Liver (tissue), 8 donors: ENCODE measurements at regions not wholly inside any gene's neighbourhood (a gene's known extent, or its start where the extent isn't known, plus 50 kb on each side); places are given as distances from the start of the nearest gene placed in this dataset.

Experiments
- DNase-seq: peaks from one replicate; pipeline ENCODE4 v3.0.0-alpha.2; 2017; ENCODE audit warnings: low spot score
- H3K27ac ChIP-seq, 2 donors: one replicate each; pipeline ENCODE4 v1.7.0; 2013; ENCODE audit warnings: inconsistent platforms in 2 of 2, low read length in 2 of 2, control low read depth in 1 of 2, low read depth in 1 of 2, mild to moderate bottlenecking in 1 of 2
- H3K27me3 ChIP-seq, 4 donors: one replicate each; pipeline versions ENCODE4 v1.6.1 to v1.7.0; 2013; ENCODE audit warnings: low read length in 3 of 4, inconsistent platforms in 1 of 4, mild to moderate bottlenecking in 1 of 4, moderate library complexity in 1 of 4; ENCODE audit not compliant: control insufficient read depth in 4 of 4, insufficient read depth in 4 of 4
- H3K36me3 ChIP-seq, 4 donors: one replicate each; pipeline versions ENCODE4 v1.6.1 to v1.7.0; 2013; ENCODE audit warnings: low read length in 3 of 4, mild to moderate bottlenecking in 3 of 4, low read depth in 1 of 4, moderate library complexity in 1 of 4; ENCODE audit not compliant: control insufficient read depth in 4 of 4, insufficient read depth in 3 of 4
- H3K4me1 ChIP-seq, 4 donors: one replicate each; pipeline versions ENCODE4 v1.6.1 to v1.7.0; 2013; ENCODE audit warnings: low read length in 3 of 4, mild to moderate bottlenecking in 3 of 4, moderate library complexity in 1 of 4; ENCODE audit not compliant: control insufficient read depth in 4 of 4, insufficient read depth in 4 of 4
- H3K4me3 ChIP-seq, 3 donors: one replicate each; pipeline versions ENCODE4 v1.6.1 to v1.7.0; 2013; ENCODE audit warnings: low read length in 3 of 3, control low read depth in 1 of 3, low read depth in 1 of 3, mild to moderate bottlenecking in 1 of 3
- H3K9ac ChIP-seq, 2 donors: one replicate each; pipeline ENCODE4 v1.7.0; 2013; ENCODE audit warnings: low read length in 2 of 2, mild to moderate bottlenecking in 2 of 2, moderate library complexity in 2 of 2, control low read depth in 1 of 2, low read depth in 1 of 2
- H3K9me3 ChIP-seq, 4 donors: one replicate each; pipeline versions ENCODE4 v1.6.1 to v1.7.0; 2013; ENCODE audit warnings: low read length in 3 of 4; ENCODE audit not compliant: control insufficient read depth in 4 of 4
- ATF3 ChIP-seq: IDR thresholded peaks from 2 replicates; pipeline ENCODE4 v1.6.1; 2016; ENCODE audit warnings: antibody characterized with exemption
- FOXA1 ChIP-seq: IDR thresholded peaks from 2 replicates; pipeline ENCODE4 v1.6.1; 2016; ENCODE audit warnings: antibody characterized with exemption
- FOXA2 ChIP-seq: IDR thresholded peaks from 2 replicates; pipeline ENCODE4 v1.6.1; 2016; ENCODE audit warnings: antibody characterized with exemption
- GABPA ChIP-seq, 2 donors: IDR thresholded peaks in 1 of 2; conservative IDR thresholded peaks in 1 of 2; 2 replicates each; pipeline ENCODE4 v1.6.1; 2016; ENCODE audit warnings: antibody characterized with exemption in 2 of 2, mild to moderate bottlenecking in 1 of 2, moderate library complexity in 1 of 2
- HNF4A ChIP-seq, 2 donors: conservative IDR thresholded peaks; 2 replicates each; pipeline ENCODE4 v1.6.1; 2016; ENCODE audit warnings: antibody characterized with exemption in 2 of 2, mild to moderate bottlenecking in 2 of 2
- HNF4G ChIP-seq: IDR thresholded peaks from 2 replicates; pipeline ENCODE4 v1.6.1; 2016; ENCODE audit warnings: antibody characterized with exemption
- JUND ChIP-seq, 2 donors: IDR thresholded peaks; 2 replicates each; pipeline ENCODE4 v1.6.1; 2016; ENCODE audit warnings: antibody characterized with exemption in 2 of 2
- MAX ChIP-seq: IDR thresholded peaks from 2 replicates; pipeline ENCODE4 v1.6.1; 2016; ENCODE audit warnings: antibody characterized with exemption
- NR2F2 ChIP-seq: IDR thresholded peaks from 2 replicates; pipeline ENCODE4 v1.6.1; 2016; ENCODE audit warnings: antibody characterized with exemption
- RAD21 ChIP-seq, 2 donors: IDR thresholded peaks; 2 replicates each; pipeline ENCODE4 v1.6.1; 2016; ENCODE audit warnings: antibody characterized with exemption in 2 of 2, mild to moderate bottlenecking in 2 of 2
- REST ChIP-seq: IDR thresholded peaks from 2 replicates; pipeline ENCODE4 v1.6.1; 2016; ENCODE audit warnings: antibody characterized with exemption, mild to moderate bottlenecking
- RXRA ChIP-seq, 2 donors: IDR thresholded peaks; 2 replicates each; pipeline ENCODE4 v1.6.1; 2017 to 2018; ENCODE audit warnings: antibody characterized with exemption in 2 of 2, mild to moderate bottlenecking in 1 of 2
- SP1 ChIP-seq: IDR thresholded peaks from 2 replicates; pipeline ENCODE4 v1.6.1; 2018; ENCODE audit warnings: antibody characterized with exemption, mild to moderate bottlenecking
- YY1 ChIP-seq: IDR thresholded peaks from 2 replicates; pipeline ENCODE4 v1.6.1; 2016; ENCODE audit warnings: antibody characterized with exemption, mild to moderate bottlenecking
- ZBTB33 ChIP-seq: IDR thresholded peaks from 2 replicates; pipeline ENCODE4 v1.6.1; 2016; ENCODE audit warnings: antibody characterized with exemption
- WGBS: extraction: QIAGEN DNeasy Blood & Tissue Kit; methylation state at CpG from one replicate; pipeline ENCODE4 v1.1.7; 2013; 5-methylcytosine and 5-hydroxymethylcytosine counted together
- TF ChIP-seq, protein P1 (sequence below): fragments of 150-350 bp; IDR thresholded peaks from 2 replicates; pipeline ENCODE4 v1.5.1; 2017; ENCODE audit warnings: improper control_type of control experiment, low read depth, low read length; ENCODE audit not compliant: missing input control
- donor health status: healthy.
- donor health status: healthy.
- donor health status: healthy.
- donor health status: healthy.
- donor health status: healthy.

GRCh38 chr9:23543419-23543818, 282.6 kb downstream of the ELAVL2 start (continued):
- TF ChIP-seq FOXA2 (no peak), ATF3 (no peak), YY1 (no peak), NR2F2 (no peak), RXRA (IDR thresholded peaks at IDR 0.05) (no peak), HNF4G (no peak), SP1 (no peak), RAD21 (IDR thresholded peaks at IDR 0.05) (no peak), JUND (IDR thresholded peaks at IDR 0.05) (no peak)
- TF ChIP-seq, protein P1, sequence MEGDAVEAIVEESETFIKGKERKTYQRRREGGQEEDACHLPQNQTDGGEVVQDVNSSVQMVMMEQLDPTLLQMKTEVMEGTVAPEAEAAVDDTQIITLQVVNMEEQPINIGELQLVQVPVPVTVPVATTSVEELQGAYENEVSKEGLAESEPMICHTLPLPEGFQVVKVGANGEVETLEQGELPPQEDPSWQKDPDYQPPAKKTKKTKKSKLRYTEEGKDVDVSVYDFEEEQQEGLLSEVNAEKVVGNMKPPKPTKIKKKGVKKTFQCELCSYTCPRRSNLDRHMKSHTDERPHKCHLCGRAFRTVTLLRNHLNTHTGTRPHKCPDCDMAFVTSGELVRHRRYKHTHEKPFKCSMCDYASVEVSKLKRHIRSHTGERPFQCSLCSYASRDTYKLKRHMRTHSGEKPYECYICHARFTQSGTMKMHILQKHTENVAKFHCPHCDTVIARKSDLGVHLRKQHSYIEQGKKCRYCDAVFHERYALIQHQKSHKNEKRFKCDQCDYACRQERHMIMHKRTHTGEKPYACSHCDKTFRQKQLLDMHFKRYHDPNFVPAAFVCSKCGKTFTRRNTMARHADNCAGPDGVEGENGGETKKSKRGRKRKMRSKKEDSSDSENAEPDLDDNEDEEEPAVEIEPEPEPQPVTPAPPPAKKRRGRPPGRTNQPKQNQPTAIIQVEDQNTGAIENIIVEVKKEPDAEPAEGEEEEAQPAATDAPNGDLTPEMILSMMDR, result no peak

DNA sequence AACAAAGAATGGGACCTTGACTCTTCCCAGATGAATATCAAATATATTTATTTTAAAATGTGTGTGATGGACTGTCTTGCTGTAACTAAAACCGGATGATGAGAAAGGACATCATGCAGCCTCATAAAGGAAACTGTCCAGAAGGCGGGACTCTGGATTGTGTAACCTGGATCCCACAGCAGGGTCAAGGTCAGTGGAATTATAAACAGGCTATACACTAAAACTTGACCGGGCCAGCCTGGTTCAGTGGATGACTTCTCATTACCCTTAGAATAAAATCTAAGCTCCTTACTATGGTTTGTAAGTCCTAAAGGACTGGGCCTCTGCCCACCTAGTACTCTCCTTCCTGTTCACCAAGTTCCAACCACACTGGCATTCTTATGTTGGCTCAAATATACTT, 280.3 kb downstream of the ELAVL2 start:
- Histone ChIP-seq H3K9ac (no peak overlapping the region), H3K27ac (no peak overlapping the region), H3K36me3 (no peaks in the 10 kb centered on the region), H3K27me3 (no peaks in the 10 kb centered on the region), H3K4me1 (no peaks in the 10 kb centered on the region), H3K9me3 (no peaks in the 10 kb centered on the region), H3K4me3 (no peak overlapping the region)
- DNase-seq, result no peak
- WGBS, result 64% methylated on average over 3 of the region's 3 CpGs
- TF ChIP-seq HNF4A (conservative IDR thresholded peaks at IDR 0.05) (peak in 1 of 2 donors; percentile 26), RXRA (IDR thresholded peaks at IDR 0.05) (peak in 1 of 2 donors; percentile 5), GABPA (IDR thresholded peaks at IDR 0.05 in 1 of 2, conservative IDR thresholded peaks at IDR 0.05 in 1 of 2) (no peak)

DNA sequence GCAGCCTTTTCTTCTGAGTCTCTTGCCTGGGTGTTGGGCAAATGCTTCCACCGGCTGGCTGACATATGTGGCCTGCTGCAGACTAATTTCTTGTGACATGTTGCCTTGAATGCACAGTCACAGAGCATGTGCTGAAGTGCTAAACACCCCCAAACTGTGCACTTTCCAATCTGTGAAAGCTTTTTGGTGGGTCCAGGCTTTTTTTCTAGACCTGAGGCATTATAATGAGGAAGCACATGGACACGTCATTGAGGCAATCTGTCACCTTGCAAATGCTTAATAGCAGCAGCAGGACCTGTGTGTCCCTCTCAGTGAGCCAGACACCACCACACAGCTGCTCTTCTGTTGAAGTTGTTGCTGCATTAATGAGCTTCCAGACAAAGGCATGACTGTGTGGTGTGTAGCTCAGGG, 274.7 kb downstream of the ELAVL2 start:
- Histone ChIP-seq H3K27me3 (no peaks in the 10 kb centered on the region), H3K4me3 (no peak overlapping the region), H3K36me3 (no peaks in the 10 kb centered on the region), H3K9me3 (no peaks in the 10 kb centered on the region), H3K9ac (no peak overlapping the region), H3K4me1 (no peaks in the 10 kb centered on the region), H3K27ac (no peak overlapping the region)
- TF ChIP-seq GABPA (IDR thresholded peaks at IDR 0.05 in 1 of 2, conservative IDR thresholded peaks at IDR 0.05 in 1 of 2), result no peak
- TF ChIP-seq RXRA (IDR thresholded peaks at IDR 0.05), result no peak
- no peak for TF ChIP-seq ZBTB33
- no peak for TF ChIP-seq NR2F2
- no peak for TF ChIP-seq MAX
- no peak for TF ChIP-seq FOXA1
- no peak for TF ChIP-seq REST
- TF ChIP-seq, protein P1, result no peak
- no peak for TF ChIP-seq HNF4G
- TF ChIP-seq SP1, result no peak
- TF ChIP-seq YY1, result no peak
- TF ChIP-seq RAD21 (IDR thresholded peaks at IDR 0.05), result no peak
- TF ChIP-seq JUND (IDR thresholded peaks at IDR 0.05), result no peak
- 84% methylated on average over 2 of the region's 2 CpGs for WGBS
- no peak for DNase-seq
